ENCODE measurements at regions not wholly inside any gene's neighbourhood (a gene's known extent, or its start where the extent isn't known, plus 50 kb on each side); places are given as distances from the start of the nearest gene placed in this dataset.
A peak's percentile ranks its signal among the peaks of the same experiment; 100 is the strongest.

- no CpG with 5 or more reads among the region's 29 CpGs for WGBS (ENCODE audit: extremely low coverage, insufficient read length, low lambda C conversion rate)
Observed at GRCh38 chr2:120613742-120614571, 121.7 kb upstream of the GLI2 start.

More at GRCh38 chr2:120613742-120614571, 121.7 kb upstream of the GLI2 start:
- Histone ChIP-seq H3K4me1 (ENCODE audit: insufficient read depth, low read length) (no peaks in the 10 kb centered on the region; the same call in 1 of the 2 replicates), H2BK120ac (ENCODE audit: low read depth, low read length, poor library complexity, severe bottlenecking) (no peak overlapping the region), H3K27ac (ENCODE audit: insufficient read length, low read depth, low read length) (no peak overlapping the region), H2BK15ac (ENCODE audit: low read depth, low read length) (no peak overlapping the region), H3K9me3 (ENCODE audit: control insufficient read depth, low read depth, low read length) (no peaks in the 10 kb centered on the region), H3K9ac (ENCODE audit: extremely low read depth, insufficient read length, low read length) (no peak overlapping the region), H4K91ac (ENCODE audit: insufficient read length, low read depth, low read length) (no peak overlapping the region), H2BK12ac (ENCODE audit: insufficient read length, low read depth, low read length) (no peak overlapping the region), H3K4me2 (ENCODE audit: insufficient read depth, insufficient read length, low read length) (no peak overlapping the region), H4K5ac (ENCODE audit: insufficient read length, low read depth, low read length) (no peak overlapping the region), H3K79me2 (ENCODE audit: insufficient read depth, low read length) (no peaks in the 10 kb centered on the region), H4K20me1 (ENCODE audit: control insufficient read depth, insufficient read depth, insufficient read length) (no peaks in the 10 kb centered on the region), H3K4ac (ENCODE audit: low read depth, low read length) (no peak overlapping the region), H3K14ac (ENCODE audit: insufficient read depth, low read length) (peak overlapping the region; percentile 4; the same call in 1 of the 2 replicates), H4K8ac (replicated peaks; ENCODE audit: insufficient read length, low read depth, low read length) (no peak overlapping the region), H3K23me2 (ENCODE audit: insufficient read length, low read depth, low read length, poor library complexity, severe bottlenecking) (no peaks in the 10 kb centered on the region), H3K79me1 (ENCODE audit: insufficient read depth, low read depth, low read length, poor library complexity, severe bottlenecking) (no peaks in the 10 kb centered on the region), H2AFZ (ENCODE audit: low read length) (no peak overlapping the region), H2AK5ac (ENCODE audit: insufficient read length, low read length) (no peak overlapping the region), H3K18ac (ENCODE audit: insufficient read length, low read depth, low read length) (no peak overlapping the region), H2BK20ac (ENCODE audit: low read depth, low read length, poor library complexity, severe bottlenecking) (no peak overlapping the region), H2BK5ac (ENCODE audit: insufficient read length, low read length) (no peak overlapping the region), H3K23ac (ENCODE audit: insufficient read length, low read depth, low read length) (no peak overlapping the region), H3K27me3 (ENCODE audit: insufficient read depth, low read length) (no peaks in the 10 kb centered on the region), H3T11ph (ENCODE audit: low read length) (no peak overlapping the region), H3K56ac (ENCODE audit: insufficient read length, low read depth, low read length) (no peak overlapping the region)
- H3K4me1 Mint-ChIP-seq = peaks cover 34 to 45% of the 10 kb centered on the region in 2 experiments
- H3K36me3 Mint-ChIP-seq (ENCODE audit: insufficient read depth in 1 of 3, low read depth in 3 of 3) = no peaks in the 10 kb centered on the region
- DNase-seq = no peak
- no peak overlapping the region for H3K27ac Mint-ChIP-seq
- no peaks in the 10 kb centered on the region for H3K9me3 Mint-ChIP-seq
- no peak overlapping the region for H3K4me3 Mint-ChIP-seq
- TF ChIP-seq CTCF (conservative IDR thresholded peaks at IDR 0.05) = no peak
- peaks cover 72% of the 10 kb centered on the region for H3K27me3 Mint-ChIP-seq (ENCODE audit: low read depth)

Data from H9 (cell line).